ENCODE measurements at regions not wholly inside any gene's neighbourhood (a gene's known extent, or its start where the extent isn't known, plus 50 kb on each side); places are given as distances from the start of the nearest gene placed in this dataset.

DNA sequence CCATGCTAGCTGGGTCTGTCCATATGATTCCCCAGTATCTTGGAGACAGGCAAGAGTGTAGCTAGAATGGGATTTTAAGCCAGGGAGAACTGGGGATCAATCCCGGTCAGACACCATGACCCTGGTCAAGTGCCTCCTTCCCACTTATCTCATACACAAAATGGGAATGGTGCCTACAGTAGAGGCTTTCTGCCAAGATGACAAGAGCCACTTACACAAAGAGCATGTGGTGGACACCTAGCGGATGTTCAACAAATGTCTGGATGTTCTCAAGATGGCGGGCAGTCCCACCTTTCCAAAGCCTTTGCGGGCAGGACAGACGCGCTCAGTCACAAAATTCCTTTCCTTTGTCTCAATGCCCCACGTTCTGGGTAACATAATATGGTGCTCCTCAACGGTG is 57.3 kb downstream of the MAF start:
- no peak overlapping the region for H3K4ac ChIP-seq (ENCODE audit: low read depth in 1 of 2, low read length in 2 of 2)
- H3K4me2 ChIP-seq (ENCODE audit: low read length, poor library complexity, severe bottlenecking): no peak overlapping the region
- no peak overlapping the region for H3K9ac ChIP-seq (ENCODE audit: low read length)
- H3K36me3 ChIP-seq (ENCODE audit: control insufficient read depth in 1 of 2, insufficient read depth in 2 of 2, low read depth in 1 of 2, low read length in 2 of 2): no peaks in the 10 kb centered on the region
- H3K9me3 ChIP-seq (ENCODE audit: control insufficient read depth, low read length): no peaks in the 10 kb centered on the region
- H3K23ac ChIP-seq (ENCODE audit: low read length in 2 of 2): peak overlapping the region in 1 of 2 experiments; percentile 52
- no peak overlapping the region for H2AK5ac ChIP-seq (ENCODE audit: low read length, severe bottlenecking)
- no peak for DNase-seq
- H3K14ac ChIP-seq (ENCODE audit: low read length in 2 of 2): no peak overlapping the region
- no peak overlapping the region for H3K27ac ChIP-seq (ENCODE audit: low read length, poor library complexity, severe bottlenecking)
- no peaks in the 10 kb centered on the region for H3K4me1 ChIP-seq (ENCODE audit: control insufficient read depth, insufficient read depth, low read depth, low read length)
- no peak overlapping the region for H2BK120ac ChIP-seq (ENCODE audit: low read depth, low read length)
- no peak overlapping the region for H4K8ac ChIP-seq (ENCODE audit: low read length)
- H3K4me3 ChIP-seq (ENCODE audit: insufficient read depth in 1 of 2, low read depth in 1 of 2, low read length in 2 of 2): no peak overlapping the region
- H3K27me3 ChIP-seq (ENCODE audit: control insufficient read depth in 1 of 2, insufficient read depth in 1 of 2, low read length in 2 of 2): no peaks in the 10 kb centered on the region
- no peak overlapping the region for H4K91ac ChIP-seq (ENCODE audit: low read length)
- H2AFZ ChIP-seq (ENCODE audit: low read depth, low read length): no peak overlapping the region
- no peak overlapping the region for H2BK15ac ChIP-seq (ENCODE audit: low read depth, poor library complexity, severe bottlenecking)
- H2BK5ac ChIP-seq (ENCODE audit: low read depth, low read length, poor library complexity, severe bottlenecking): no peak overlapping the region
- H3K18ac ChIP-seq (ENCODE audit: low read depth in 1 of 2, low read length in 2 of 2): no peak overlapping the region
- WGBS: 92% methylated on average over 8 of the region's 8 CpGs
- H2BK12ac ChIP-seq (ENCODE audit: low read length in 2 of 2): no peak overlapping the region
- H3K79me1 ChIP-seq (replicated peaks; ENCODE audit: low read length, poor library complexity, severe bottlenecking): no peaks in the 10 kb centered on the region

- Histone ChIP-seq H3K27ac (ENCODE audit: low read length, poor library complexity, severe bottlenecking) (no peak overlapping the region), H4K8ac (ENCODE audit: low read length) (no peak overlapping the region), H2BK15ac (ENCODE audit: low read depth, poor library complexity, severe bottlenecking) (no peak overlapping the region), H2BK12ac (ENCODE audit: low read length in 2 of 2) (no peak overlapping the region), H2AFZ (ENCODE audit: low read depth, low read length) (no peak overlapping the region), H3K18ac (ENCODE audit: low read depth in 1 of 2, low read length in 2 of 2) (no peak overlapping the region), H3K4me2 (ENCODE audit: low read length, poor library complexity, severe bottlenecking) (no peak overlapping the region), H3K9ac (ENCODE audit: low read length) (no peak overlapping the region), H3K27me3 (ENCODE audit: control insufficient read depth in 1 of 2, insufficient read depth in 1 of 2, low read length in 2 of 2) (no peaks in the 10 kb centered on the region), H2BK120ac (ENCODE audit: low read depth, low read length) (no peak overlapping the region), H4K91ac (ENCODE audit: low read length) (no peak overlapping the region), H3K36me3 (ENCODE audit: control insufficient read depth in 1 of 2, insufficient read depth in 2 of 2, low read depth in 1 of 2, low read length in 2 of 2) (no peaks in the 10 kb centered on the region), H3K23ac (ENCODE audit: low read length in 2 of 2) (no peak overlapping the region), H3K9me3 (ENCODE audit: control insufficient read depth, low read length) (no peaks in the 10 kb centered on the region), H2AK5ac (ENCODE audit: low read length, severe bottlenecking) (no peak overlapping the region), H3K14ac (ENCODE audit: low read length in 2 of 2) (no peak overlapping the region), H3K4me1 (ENCODE audit: control insufficient read depth, insufficient read depth, low read depth, low read length) (no peaks in the 10 kb centered on the region), H3K79me1 (replicated peaks; ENCODE audit: low read length, poor library complexity, severe bottlenecking) (no peaks in the 10 kb centered on the region), H3K4me3 (ENCODE audit: insufficient read depth in 1 of 2, low read depth in 1 of 2, low read length in 2 of 2) (no peak overlapping the region), H3K4ac (ENCODE audit: low read depth in 1 of 2, low read length in 2 of 2) (no peak overlapping the region), H2BK5ac (ENCODE audit: low read depth, low read length, poor library complexity, severe bottlenecking) (no peak overlapping the region)
- 81% methylated on average over 9 of the region's 11 CpGs for WGBS
- no peak for DNase-seq
Measured at GRCh38 chr16:79542237-79542774, 58.2 kb downstream of the MAF start.

DNA sequence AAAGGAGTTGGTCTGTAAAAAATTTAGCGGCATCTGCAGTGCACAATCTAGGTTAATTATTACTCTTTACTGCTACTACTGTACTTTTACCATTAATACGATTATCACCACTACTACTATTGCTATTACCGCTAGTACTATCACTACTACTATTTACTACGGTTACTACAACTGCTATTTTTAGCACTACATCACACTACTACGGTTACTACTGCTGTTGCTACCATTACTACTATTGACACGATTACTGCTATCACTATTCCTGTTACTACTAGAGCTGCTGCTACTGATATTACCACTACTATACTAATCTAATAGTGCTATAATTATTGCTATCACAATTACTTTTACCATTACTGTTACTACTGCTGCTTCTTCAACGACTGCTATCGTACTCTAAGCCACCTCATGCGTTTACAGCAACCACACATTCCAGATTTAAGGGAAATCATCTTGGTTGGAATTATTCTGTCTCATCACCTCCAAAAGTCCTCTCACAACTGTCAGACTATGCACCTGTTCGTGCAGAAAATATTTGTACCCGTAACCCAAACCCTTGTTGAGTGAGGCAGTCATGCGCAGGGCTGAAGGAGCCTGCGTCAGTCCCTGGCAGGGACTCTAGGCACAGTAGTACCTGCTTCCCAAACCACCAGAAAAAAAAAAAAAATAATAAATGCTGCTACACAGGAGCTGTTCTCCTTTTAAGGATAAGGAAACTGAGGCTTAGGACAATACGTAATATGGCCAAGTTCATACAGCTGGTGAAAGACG is 59.5 kb downstream of the MAF start:
- no peak for DNase-seq
- Histone ChIP-seq H3K14ac (ENCODE audit: low read length in 2 of 2) (no peak overlapping the region), H3K36me3 (ENCODE audit: control insufficient read depth in 1 of 2, insufficient read depth in 2 of 2, low read depth in 1 of 2, low read length in 2 of 2) (no peaks in the 10 kb centered on the region), H3K4me2 (ENCODE audit: low read length, poor library complexity, severe bottlenecking) (no peak overlapping the region), H3K27ac (ENCODE audit: low read length, poor library complexity, severe bottlenecking) (no peak overlapping the region), H3K23ac (ENCODE audit: low read length in 2 of 2) (no peak overlapping the region), H3K4ac (ENCODE audit: low read depth in 1 of 2, low read length in 2 of 2) (no peak overlapping the region), H3K27me3 (ENCODE audit: control insufficient read depth in 1 of 2, insufficient read depth in 1 of 2, low read length in 2 of 2) (no peaks in the 10 kb centered on the region), H2BK5ac (ENCODE audit: low read depth, low read length, poor library complexity, severe bottlenecking) (no peak overlapping the region), H2BK120ac (ENCODE audit: low read depth, low read length) (no peak overlapping the region), H3K18ac (ENCODE audit: low read depth in 1 of 2, low read length in 2 of 2) (no peak overlapping the region), H2BK12ac (ENCODE audit: low read length in 2 of 2) (no peak overlapping the region), H2AK5ac (ENCODE audit: low read length, severe bottlenecking) (no peak overlapping the region), H2BK15ac (ENCODE audit: low read depth, poor library complexity, severe bottlenecking) (no peak overlapping the region), H2AFZ (ENCODE audit: low read depth, low read length) (no peak overlapping the region), H3K9ac (ENCODE audit: low read length) (no peak overlapping the region), H4K91ac (ENCODE audit: low read length) (no peak overlapping the region), H3K79me1 (replicated peaks; ENCODE audit: low read length, poor library complexity, severe bottlenecking) (no peaks in the 10 kb centered on the region), H3K4me1 (ENCODE audit: control insufficient read depth, insufficient read depth, low read depth, low read length) (no peaks in the 10 kb centered on the region), H3K9me3 (ENCODE audit: control insufficient read depth, low read length) (no peaks in the 10 kb centered on the region), H3K4me3 (ENCODE audit: insufficient read depth in 1 of 2, low read depth in 1 of 2, low read length in 2 of 2) (no peak overlapping the region), H4K8ac (ENCODE audit: low read length) (no peak overlapping the region)
- 90% methylated on average over 15 of the region's 15 CpGs for WGBS

DNA sequence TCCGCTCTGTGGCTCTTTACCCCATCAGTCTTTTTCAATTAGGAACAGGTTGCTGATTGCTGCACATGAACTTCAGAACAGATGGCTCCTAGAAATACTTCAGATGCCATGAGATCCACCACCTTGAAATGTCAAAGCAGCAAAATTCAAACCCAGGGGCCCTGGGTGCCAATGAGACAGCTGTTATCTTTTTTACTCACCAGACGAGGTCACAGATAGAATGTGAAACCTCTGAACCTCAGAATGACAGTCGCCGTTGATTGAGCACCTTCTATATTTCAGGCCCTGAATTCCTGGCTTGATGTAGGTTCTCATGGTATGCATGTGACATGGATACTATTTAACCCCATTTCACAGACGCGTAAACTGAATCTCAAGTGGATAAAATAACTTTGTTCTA is 63.0 kb downstream of the MAF start:
- H2BK5ac ChIP-seq (ENCODE audit: low read depth, low read length, poor library complexity, severe bottlenecking): no peak overlapping the region
- no peaks in the 10 kb centered on the region for H3K27me3 ChIP-seq (ENCODE audit: control insufficient read depth in 1 of 2, insufficient read depth in 1 of 2, low read length in 2 of 2)
- no peak overlapping the region for H3K4ac ChIP-seq (ENCODE audit: low read depth in 1 of 2, low read length in 2 of 2)
- H2AK5ac ChIP-seq (ENCODE audit: low read length, severe bottlenecking): no peak overlapping the region
- H3K9ac ChIP-seq (ENCODE audit: low read length): no peak overlapping the region
- no peaks in the 10 kb centered on the region for H3K9me3 ChIP-seq (ENCODE audit: control insufficient read depth, low read length)
- no peak overlapping the region for H3K4me2 ChIP-seq (ENCODE audit: low read length, poor library complexity, severe bottlenecking)
- H3K4me3 ChIP-seq (ENCODE audit: insufficient read depth in 1 of 2, low read depth in 1 of 2, low read length in 2 of 2): no peak overlapping the region
- no peaks in the 10 kb centered on the region for H3K36me3 ChIP-seq (ENCODE audit: control insufficient read depth in 1 of 2, insufficient read depth in 2 of 2, low read depth in 1 of 2, low read length in 2 of 2)
- H4K8ac ChIP-seq (ENCODE audit: low read length): no peak overlapping the region
- H2AFZ ChIP-seq (ENCODE audit: low read depth, low read length): no peak overlapping the region
- no peak overlapping the region for H4K91ac ChIP-seq (ENCODE audit: low read length)
- no peak for DNase-seq
- no peaks in the 10 kb centered on the region for H3K4me1 ChIP-seq (ENCODE audit: control insufficient read depth, insufficient read depth, low read depth, low read length)
- H3K79me1 ChIP-seq (replicated peaks; ENCODE audit: low read length, poor library complexity, severe bottlenecking): no peaks in the 10 kb centered on the region
- no peak overlapping the region for H2BK12ac ChIP-seq (ENCODE audit: low read length in 2 of 2)
- no peak overlapping the region for H3K18ac ChIP-seq (ENCODE audit: low read depth in 1 of 2, low read length in 2 of 2)
- H2BK15ac ChIP-seq (ENCODE audit: low read depth, poor library complexity, severe bottlenecking): no peak overlapping the region
- no peak overlapping the region for H3K23ac ChIP-seq (ENCODE audit: low read length in 2 of 2)
- WGBS: 69% methylated on average over 4 of the region's 6 CpGs
- no peak overlapping the region for H3K27ac ChIP-seq (ENCODE audit: low read length, poor library complexity, severe bottlenecking)
- H2BK120ac ChIP-seq (ENCODE audit: low read depth, low read length): no peak overlapping the region
- no peak overlapping the region for H3K14ac ChIP-seq (ENCODE audit: low read length in 2 of 2)
